HEK293 (cell line): ENCODE measurements at regions not wholly inside any gene's neighbourhood (a gene's known extent, or its start where the extent isn't known, plus 50 kb on each side); places are given as distances from the start of the nearest gene placed in this dataset.

Source experiments
- CTCF ChIA-PET: fragments of 350-600 bp; formaldehyde crosslinking; extraction: SDS; loops from one replicate; lab custom pipeline; 2021; ENCODE audit warnings: antibody characterized with exemption; lab: Yijun Ruan, JAX
- POLR2A ChIA-PET: fragments of 300-600 bp; formaldehyde crosslinking; extraction: SDS; loops from one replicate; lab custom pipeline; 2020; ENCODE audit warnings: antibody characterized with exemption, inconsistent platforms; lab: Yijun Ruan, JAX
- H3K27ac ChIP-seq: fragments of 200-500 bp; sonication (Bioruptor generic); 2 replicates; pipeline ENCODE4 v1.5.1; 2014; ENCODE audit warnings: low read depth, low read length, control low read depth, inconsistent platforms; ENCODE audit errors: extremely low read depth
- H3K36me3 ChIP-seq, 2 experiments: fragments of 200-500 bp in 1 of 2; sonication (Bioruptor generic) in 1 of 2; 1 replicate in 1 of 2; 2 replicates in 1 of 2; pipeline ENCODE4 v1.5.1; 2014 to 2017; ENCODE audit warnings: inconsistent platforms in 2 of 2, low read length in 2 of 2; ENCODE audit not compliant: control insufficient read depth in 2 of 2, insufficient read depth in 1 of 2
- H3K4me1 ChIP-seq: fragments of 200-500 bp; sonication (Bioruptor generic); 2 replicates; pipeline ENCODE4 v1.5.1; 2014; ENCODE audit warnings: mild to moderate bottlenecking, low read length, inconsistent platforms; ENCODE audit not compliant: control insufficient read depth, insufficient read depth
- H3K4me3 ChIP-seq: 2 replicates; pipeline ENCODE4 v1.5.1; 2011; ENCODE audit warnings: low read depth, mild to moderate bottlenecking, control low read depth, low read length, moderate library complexity
- H3K9me3 ChIP-seq: fragments of 200-500 bp; sonication (Bioruptor generic); 2 replicates; pipeline ENCODE4 v1.5.1; 2014; ENCODE audit warnings: low read depth, low read length, inconsistent platforms; ENCODE audit not compliant: control insufficient read depth, insufficient read depth
- IKZF3 ChIP-seq: fragments of 450-650 bp; IDR thresholded peaks from 2 replicates; pipeline ENCODE4 v1.5.0; 2018; ENCODE audit warnings: missing biosample characterization, mild to moderate bottlenecking, missing genetic modification characterization, moderate library complexity
- KLF17 ChIP-seq: fragments of 450-650 bp; formaldehyde crosslinking; IDR thresholded peaks from 2 replicates; pipeline ENCODE4 v1.5.1; 2016; ENCODE audit warnings: missing biosample characterization, missing genetic modification characterization
- SALL2 ChIP-seq: fragments of 450-650 bp; formaldehyde crosslinking; IDR thresholded peaks from 2 replicates; pipeline ENCODE4 v1.5.0; 2017; ENCODE audit warnings: missing biosample characterization, mild to moderate bottlenecking, missing genetic modification characterization, borderline replicate concordance
- SCRT1 ChIP-seq: fragments of 450-650 bp; formaldehyde crosslinking; IDR thresholded peaks from 2 replicates; pipeline ENCODE4 v1.5.1; 2016; ENCODE audit warnings: missing biosample characterization, missing genetic modification characterization, borderline replicate concordance
- SP2 ChIP-seq: fragments of 450-650 bp; formaldehyde crosslinking; IDR thresholded peaks from 2 replicates; pipeline ENCODE4 v1.5.1; 2016; ENCODE audit warnings: missing biosample characterization, missing genetic modification characterization
- ZNF138 ChIP-seq: fragments of 450-650 bp; formaldehyde crosslinking; IDR thresholded peaks from 2 replicates; pipeline ENCODE4 v1.5.1; 2016; ENCODE audit warnings: missing biosample characterization, missing genetic modification characterization, borderline replicate concordance
- ZNF140 ChIP-seq: fragments of 450-650 bp; formaldehyde crosslinking; IDR thresholded peaks from 2 replicates; pipeline ENCODE4 v1.5.1; 2016; ENCODE audit warnings: missing biosample characterization, missing genetic modification characterization
- ZNF19 ChIP-seq: fragments of 450-650 bp; formaldehyde crosslinking; IDR thresholded peaks from 2 replicates; pipeline ENCODE4; 2016; ENCODE audit warnings: missing biosample characterization, missing genetic modification characterization, low read depth
- ZNF223 ChIP-seq: fragments of 450-650 bp; formaldehyde crosslinking; IDR thresholded peaks from 2 replicates; pipeline ENCODE4 v1.5.1; 2016; ENCODE audit warnings: missing biosample characterization, missing genetic modification characterization
- ZNF292 ChIP-seq: fragments of 450-650 bp; formaldehyde crosslinking; IDR thresholded peaks from 2 replicates; pipeline ENCODE4 v1.5.1; 2016; ENCODE audit warnings: low read depth, missing biosample characterization, missing genetic modification characterization, borderline replicate concordance
- ZNF335 ChIP-seq: fragments of 450-650 bp; formaldehyde crosslinking; conservative IDR thresholded peaks from 2 replicates; pipeline ENCODE4 v1.5.1; 2016; ENCODE audit warnings: missing biosample characterization, missing genetic modification characterization
- ZNF596 ChIP-seq: fragments of 450-650 bp; IDR thresholded peaks from 2 replicates; pipeline ENCODE4 v1.5.0; 2018; ENCODE audit warnings: missing biosample characterization, mild to moderate bottlenecking, missing genetic modification characterization, moderate library complexity
- ZNF610 ChIP-seq: fragments of 450-650 bp; formaldehyde crosslinking; IDR thresholded peaks from 2 replicates; pipeline ENCODE4 v1.5.1; 2016; ENCODE audit warnings: missing biosample characterization, missing genetic modification characterization, borderline replicate concordance
- ZNF621 ChIP-seq: fragments of 450-650 bp; formaldehyde crosslinking; IDR thresholded peaks from 2 replicates; pipeline ENCODE4 v1.5.1; 2017; ENCODE audit warnings: missing biosample characterization, missing genetic modification characterization
- ZNF660 ChIP-seq: fragments of 450-650 bp; IDR thresholded peaks from 2 replicates; pipeline ENCODE4 v1.5.1; 2018; ENCODE audit warnings: missing biosample characterization, mild to moderate bottlenecking, missing genetic modification characterization
- ZNF768 ChIP-seq: fragments of 450-650 bp; formaldehyde crosslinking; IDR thresholded peaks from 2 replicates; pipeline ENCODE4 v1.5.1; 2018; ENCODE audit warnings: missing biosample characterization, mild to moderate bottlenecking, missing genetic modification characterization
- ZNF837 ChIP-seq: fragments of 450-650 bp; formaldehyde crosslinking; IDR thresholded peaks from 2 replicates; pipeline ENCODE4 v1.5.1; 2016; ENCODE audit warnings: missing biosample characterization, missing genetic modification characterization
- ZNF843 ChIP-seq: fragments of 450-650 bp; formaldehyde crosslinking; IDR thresholded peaks from 2 replicates; pipeline ENCODE4 v1.5.1; 2016; ENCODE audit warnings: missing biosample characterization, missing genetic modification characterization
- ZSCAN30 ChIP-seq: fragments of 450-650 bp; IDR thresholded peaks from 2 replicates; pipeline ENCODE4 v1.5.1; 2018; ENCODE audit warnings: missing biosample characterization, mild to moderate bottlenecking, missing genetic modification characterization, moderate library complexity
- TF ChIP-seq, protein P1 (sequence below): fragments of 450-650 bp; formaldehyde crosslinking; IDR thresholded peaks from 2 replicates; pipeline ENCODE4 v1.5.0; 2017; ENCODE audit warnings: missing biosample characterization, missing genetic modification characterization, borderline replicate concordance
- TF ChIP-seq, protein P2 (sequence below): fragments of 450-650 bp; formaldehyde crosslinking; IDR thresholded peaks from 2 replicates; pipeline ENCODE4 v1.5.1; 2016; ENCODE audit warnings: missing biosample characterization, missing genetic modification characterization

- no peak overlapping the region for H3K27ac ChIP-seq
- H3K4me1 ChIP-seq, result no peaks in the 10 kb centered on the region
- no peaks in the 10 kb centered on the region for H3K9me3 ChIP-seq
- CTCF ChIA-PET, result no interaction called here
- H3K36me3 ChIP-seq, result no peaks in the 10 kb centered on the region
- H3K4me3 ChIP-seq, result no peak overlapping the region
- POLR2A ChIA-PET, result no interaction called here
- TF ChIP-seq ZNF140 (tag by site-specific recombination) (no peak), IKZF3 (no peak), ZNF19 (tag by site-specific recombination) (no peak), ZNF138 (tag by site-specific recombination) (no peak), SP2 (tag by site-specific recombination) (no peak), SALL2 (tag by site-specific recombination) (no peak), ZNF837 (tag by site-specific recombination) (no peak), ZNF596 (tag by site-specific recombination) (no peak), ZNF292 (tag by site-specific recombination) (no peak), ZNF335 (tag by site-specific recombination) (no peak), KLF17 (tag by site-specific recombination) (no peak)
- TF ChIP-seq, protein P1, sequence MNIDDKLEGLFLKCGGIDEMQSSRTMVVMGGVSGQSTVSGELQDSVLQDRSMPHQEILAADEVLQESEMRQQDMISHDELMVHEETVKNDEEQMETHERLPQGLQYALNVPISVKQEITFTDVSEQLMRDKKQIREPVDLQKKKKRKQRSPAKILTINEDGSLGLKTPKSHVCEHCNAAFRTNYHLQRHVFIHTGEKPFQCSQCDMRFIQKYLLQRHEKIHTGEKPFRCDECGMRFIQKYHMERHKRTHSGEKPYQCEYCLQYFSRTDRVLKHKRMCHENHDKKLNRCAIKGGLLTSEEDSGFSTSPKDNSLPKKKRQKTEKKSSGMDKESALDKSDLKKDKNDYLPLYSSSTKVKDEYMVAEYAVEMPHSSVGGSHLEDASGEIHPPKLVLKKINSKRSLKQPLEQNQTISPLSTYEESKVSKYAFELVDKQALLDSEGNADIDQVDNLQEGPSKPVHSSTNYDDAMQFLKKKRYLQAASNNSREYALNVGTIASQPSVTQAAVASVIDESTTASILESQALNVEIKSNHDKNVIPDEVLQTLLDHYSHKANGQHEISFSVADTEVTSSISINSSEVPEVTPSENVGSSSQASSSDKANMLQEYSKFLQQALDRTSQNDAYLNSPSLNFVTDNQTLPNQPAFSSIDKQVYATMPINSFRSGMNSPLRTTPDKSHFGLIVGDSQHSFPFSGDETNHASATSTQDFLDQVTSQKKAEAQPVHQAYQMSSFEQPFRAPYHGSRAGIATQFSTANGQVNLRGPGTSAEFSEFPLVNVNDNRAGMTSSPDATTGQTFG, result no peak
- TF ChIP-seq, protein P2, sequence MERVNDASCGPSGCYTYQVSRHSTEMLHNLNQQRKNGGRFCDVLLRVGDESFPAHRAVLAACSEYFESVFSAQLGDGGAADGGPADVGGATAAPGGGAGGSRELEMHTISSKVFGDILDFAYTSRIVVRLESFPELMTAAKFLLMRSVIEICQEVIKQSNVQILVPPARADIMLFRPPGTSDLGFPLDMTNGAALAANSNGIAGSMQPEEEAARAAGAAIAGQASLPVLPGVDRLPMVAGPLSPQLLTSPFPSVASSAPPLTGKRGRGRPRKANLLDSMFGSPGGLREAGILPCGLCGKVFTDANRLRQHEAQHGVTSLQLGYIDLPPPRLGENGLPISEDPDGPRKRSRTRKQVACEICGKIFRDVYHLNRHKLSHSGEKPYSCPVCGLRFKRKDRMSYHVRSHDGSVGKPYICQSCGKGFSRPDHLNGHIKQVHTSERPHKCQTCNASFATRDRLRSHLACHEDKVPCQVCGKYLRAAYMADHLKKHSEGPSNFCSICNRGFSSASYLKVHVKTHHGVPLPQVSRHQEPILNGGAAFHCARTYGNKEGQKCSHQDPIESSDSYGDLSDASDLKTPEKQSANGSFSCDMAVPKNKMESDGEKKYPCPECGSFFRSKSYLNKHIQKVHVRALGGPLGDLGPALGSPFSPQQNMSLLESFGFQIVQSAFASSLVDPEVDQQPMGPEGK, result no peak
Measured at GRCh38 chr13:78443839-78444238, 159.5 kb downstream of the POU4F1 start.

DNA sequence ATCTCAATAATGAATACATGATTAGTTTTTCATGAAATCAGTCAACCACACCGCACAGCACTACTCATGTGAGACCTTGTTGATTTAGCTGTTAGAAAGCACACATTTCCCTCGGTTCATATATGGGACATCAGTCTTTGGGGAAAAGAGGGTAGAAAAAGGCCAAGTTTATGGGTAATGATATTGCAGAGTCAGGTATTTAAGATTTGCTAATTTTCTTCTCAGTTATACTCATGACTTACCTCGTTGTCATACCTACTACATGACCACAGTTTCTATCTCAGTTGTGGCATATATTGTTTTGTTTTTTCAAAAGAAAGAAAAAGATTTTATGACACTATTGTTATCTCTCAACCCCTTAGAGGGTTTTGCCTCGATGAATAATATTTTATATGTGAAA, 165.6 kb downstream of the POU4F1 start:
- TF ChIP-seq ZNF621 (tag by site-specific recombination) (no peak), ZNF223 (no peak), ZNF843 (tag by site-specific recombination) (no peak), ZNF768 (tag by site-specific recombination) (no peak), ZSCAN30 (tag by site-specific recombination) (no peak), ZNF610 (no peak), ZNF660 (no peak), SCRT1 (tag by site-specific recombination) (no peak), IKZF3 (no peak)
- no peaks in the 10 kb centered on the region for H3K4me1 ChIP-seq
- CTCF ChIA-PET, result no interaction called here
- POLR2A ChIA-PET, result no interaction called here
- no peaks in the 10 kb centered on the region for H3K36me3 ChIP-seq
- H3K4me3 ChIP-seq, result no peak overlapping the region
- no peaks in the 10 kb centered on the region for H3K9me3 ChIP-seq
- no peak overlapping the region for H3K27ac ChIP-seq
